HL-60 (cell line): ENCODE measurements at regions not wholly inside any gene's neighbourhood (a gene's known extent, or its start where the extent isn't known, plus 50 kb on each side); places are given as distances from the start of the nearest gene placed in this dataset.

Experiments used
- CTCF ChIP-seq: IDR thresholded peaks from one replicate; pipeline ENCODE4 v1.5.1; 2011; ENCODE audit warnings: low read length, control low read depth, inconsistent platforms; ENCODE audit not compliant: insufficient read depth
- GABPA ChIP-seq: IDR thresholded peaks from 2 replicates; pipeline ENCODE4 v1.6.1; 2012; ENCODE audit warnings: low read depth
- POLR2AphosphoS5 ChIP-seq: IDR thresholded peaks from 2 replicates; pipeline ENCODE4 v1.6.1; 2012; ENCODE audit warnings: low read depth
- TF ChIP-seq, protein P1 (sequence below): IDR thresholded peaks from 2 replicates; pipeline ENCODE4 v1.6.1; 2012; ENCODE audit warnings: low read depth; ENCODE audit not compliant: insufficient replicate concordance

- no peak for TF ChIP-seq CTCF
- no peak for TF ChIP-seq GABPA
- no peak for TF ChIP-seq POLR2AphosphoS5
- TF ChIP-seq, protein P1, sequence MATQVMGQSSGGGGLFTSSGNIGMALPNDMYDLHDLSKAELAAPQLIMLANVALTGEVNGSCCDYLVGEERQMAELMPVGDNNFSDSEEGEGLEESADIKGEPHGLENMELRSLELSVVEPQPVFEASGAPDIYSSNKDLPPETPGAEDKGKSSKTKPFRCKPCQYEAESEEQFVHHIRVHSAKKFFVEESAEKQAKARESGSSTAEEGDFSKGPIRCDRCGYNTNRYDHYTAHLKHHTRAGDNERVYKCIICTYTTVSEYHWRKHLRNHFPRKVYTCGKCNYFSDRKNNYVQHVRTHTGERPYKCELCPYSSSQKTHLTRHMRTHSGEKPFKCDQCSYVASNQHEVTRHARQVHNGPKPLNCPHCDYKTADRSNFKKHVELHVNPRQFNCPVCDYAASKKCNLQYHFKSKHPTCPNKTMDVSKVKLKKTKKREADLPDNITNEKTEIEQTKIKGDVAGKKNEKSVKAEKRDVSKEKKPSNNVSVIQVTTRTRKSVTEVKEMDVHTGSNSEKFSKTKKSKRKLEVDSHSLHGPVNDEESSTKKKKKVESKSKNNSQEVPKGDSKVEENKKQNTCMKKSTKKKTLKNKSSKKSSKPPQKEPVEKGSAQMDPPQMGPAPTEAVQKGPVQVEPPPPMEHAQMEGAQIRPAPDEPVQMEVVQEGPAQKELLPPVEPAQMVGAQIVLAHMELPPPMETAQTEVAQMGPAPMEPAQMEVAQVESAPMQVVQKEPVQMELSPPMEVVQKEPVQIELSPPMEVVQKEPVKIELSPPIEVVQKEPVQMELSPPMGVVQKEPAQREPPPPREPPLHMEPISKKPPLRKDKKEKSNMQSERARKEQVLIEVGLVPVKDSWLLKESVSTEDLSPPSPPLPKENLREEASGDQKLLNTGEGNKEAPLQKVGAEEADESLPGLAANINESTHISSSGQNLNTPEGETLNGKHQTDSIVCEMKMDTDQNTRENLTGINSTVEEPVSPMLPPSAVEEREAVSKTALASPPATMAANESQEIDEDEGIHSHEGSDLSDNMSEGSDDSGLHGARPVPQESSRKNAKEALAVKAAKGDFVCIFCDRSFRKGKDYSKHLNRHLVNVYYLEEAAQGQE, result no peak
Observed at GRCh38 chr5:8906303-8906967, 639.4 kb downstream of the SEMA5A start.
